Cardiac muscle cell (in vitro differentiated cells and primary cell): ENCODE measurements at regions not wholly inside any gene's neighbourhood (a gene's known extent, or its start where the extent isn't known, plus 50 kb on each side); places are given as distances from the start of the nearest gene placed in this dataset.
A peak's percentile ranks its signal among the peaks of the same experiment; 100 is the strongest.

Experiments
- DNase-seq, 2 donors: peaks; one replicate each; pipeline versions ENCODE4 v3.0.0 to v3.0.0-alpha.2; 2010 to 2017; ENCODE audit warnings: low read depth in 1 of 2, low spot score in 1 of 2
- H3K27ac ChIP-seq: fragments of 200-600 bp; sonication (generic); 2 replicates; pipeline ENCODE4 v1.5.1; 2016
- H3K27me3 ChIP-seq: fragments of 200-600 bp; sonication (generic); 2 replicates; pipeline ENCODE4 v1.6.0; 2016; ENCODE audit warnings: control low read depth
- H3K36me3 ChIP-seq: fragments of 200-600 bp; sonication (generic); 2 replicates; pipeline ENCODE4 v1.5.1; 2016; ENCODE audit warnings: control low read depth
- H3K4me1 ChIP-seq: fragments of 200-600 bp; sonication (generic); 2 replicates; pipeline ENCODE4 v1.8.1; 2017; ENCODE audit warnings: low read depth, mild to moderate bottlenecking, mixed run types
- H3K4me3 ChIP-seq: fragments of 200-600 bp; sonication (generic); 2 replicates; pipeline ENCODE4 v1.5.1; 2016; ENCODE audit warnings: mild to moderate bottlenecking
- H3K9me3 ChIP-seq: fragments of 200-600 bp; sonication (generic); 2 replicates; pipeline ENCODE4 v1.5.1; 2017; ENCODE audit warnings: low read depth, mild to moderate bottlenecking, control low read depth
- TF ChIP-seq, protein P1 (sequence below): IDR thresholded peaks from 2 replicates; pipeline ENCODE4 v1.5.1; 2012; ENCODE audit warnings: low read depth, mild to moderate bottlenecking, low read length

DNA sequence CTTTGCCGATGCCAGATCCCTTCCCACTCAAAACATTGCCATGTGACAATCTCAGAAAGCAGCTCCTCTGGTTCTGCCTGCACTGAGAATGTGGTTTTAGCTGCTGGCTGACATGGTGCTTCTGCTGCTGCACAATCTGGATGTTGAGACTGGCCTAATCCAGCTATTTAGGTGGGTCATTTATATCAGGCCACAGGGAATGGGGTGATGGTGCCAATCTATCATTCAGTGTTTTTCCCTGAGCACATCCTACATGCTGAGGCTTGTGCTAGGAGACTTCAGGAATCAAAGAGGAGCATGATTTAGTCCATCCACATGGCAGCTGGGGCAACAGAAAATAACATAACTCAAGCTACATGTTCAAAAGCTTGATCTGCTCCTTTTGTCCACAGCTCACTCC is 144.7 kb downstream of the CYRIA start:
- DNase-seq: no peak
- no peaks in the 10 kb centered on the region for H3K9me3 ChIP-seq
- H3K4me1 ChIP-seq: peaks cover 18% of the 10 kb centered on the region
- TF ChIP-seq, protein P1, sequence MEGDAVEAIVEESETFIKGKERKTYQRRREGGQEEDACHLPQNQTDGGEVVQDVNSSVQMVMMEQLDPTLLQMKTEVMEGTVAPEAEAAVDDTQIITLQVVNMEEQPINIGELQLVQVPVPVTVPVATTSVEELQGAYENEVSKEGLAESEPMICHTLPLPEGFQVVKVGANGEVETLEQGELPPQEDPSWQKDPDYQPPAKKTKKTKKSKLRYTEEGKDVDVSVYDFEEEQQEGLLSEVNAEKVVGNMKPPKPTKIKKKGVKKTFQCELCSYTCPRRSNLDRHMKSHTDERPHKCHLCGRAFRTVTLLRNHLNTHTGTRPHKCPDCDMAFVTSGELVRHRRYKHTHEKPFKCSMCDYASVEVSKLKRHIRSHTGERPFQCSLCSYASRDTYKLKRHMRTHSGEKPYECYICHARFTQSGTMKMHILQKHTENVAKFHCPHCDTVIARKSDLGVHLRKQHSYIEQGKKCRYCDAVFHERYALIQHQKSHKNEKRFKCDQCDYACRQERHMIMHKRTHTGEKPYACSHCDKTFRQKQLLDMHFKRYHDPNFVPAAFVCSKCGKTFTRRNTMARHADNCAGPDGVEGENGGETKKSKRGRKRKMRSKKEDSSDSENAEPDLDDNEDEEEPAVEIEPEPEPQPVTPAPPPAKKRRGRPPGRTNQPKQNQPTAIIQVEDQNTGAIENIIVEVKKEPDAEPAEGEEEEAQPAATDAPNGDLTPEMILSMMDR: no peak
- H3K27ac ChIP-seq: no peak overlapping the region
- no peaks in the 10 kb centered on the region for H3K27me3 ChIP-seq
- H3K4me3 ChIP-seq: no peak overlapping the region
- H3K36me3 ChIP-seq: no peaks in the 10 kb centered on the region

- DNase-seq: no peak
- no peaks in the 10 kb centered on the region for H3K9me3 ChIP-seq
- no peak overlapping the region for H3K27ac ChIP-seq
- H3K36me3 ChIP-seq: no peaks in the 10 kb centered on the region
- TF ChIP-seq, protein P1: no peak
- H3K4me3 ChIP-seq: no peak overlapping the region
- no peaks in the 10 kb centered on the region for H3K27me3 ChIP-seq
- H3K4me1 ChIP-seq: no peaks in the 10 kb centered on the region
Observed at GRCh38 chr2:16515696-16516095, 149.9 kb downstream of the CYRIA start.

- Histone ChIP-seq H3K27ac (no peak overlapping the region), H3K27me3 (peaks cover 4% of the 10 kb centered on the region), H3K4me1 (no peaks in the 10 kb centered on the region), H3K36me3 (no peaks in the 10 kb centered on the region), H3K9me3 (no peaks in the 10 kb centered on the region), H3K4me3 (no peak overlapping the region)
- TF ChIP-seq, protein P1: no peak
- DNase-seq: no peak
Observed at GRCh38 chr2:16513626-16514025, 152.0 kb downstream of the CYRIA start.

DNA sequence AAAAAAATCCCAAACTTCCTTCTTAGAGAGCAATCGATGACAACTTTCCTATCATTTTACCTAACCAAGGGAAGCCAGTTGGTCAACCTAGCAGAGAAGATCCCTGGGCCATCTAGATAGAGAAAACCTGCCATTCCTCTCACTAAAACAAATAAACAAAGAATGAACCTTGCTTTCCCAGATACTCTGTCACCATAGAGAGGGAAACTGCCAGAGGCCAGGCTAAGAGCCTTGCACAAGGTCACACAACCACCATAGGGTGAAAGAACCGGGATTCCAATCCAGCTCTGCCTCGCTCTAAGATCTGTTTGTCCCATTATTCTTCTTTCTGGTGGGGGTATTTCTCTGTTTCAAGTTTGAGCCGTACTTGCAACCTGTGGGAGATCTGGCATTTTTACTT is 154.6 kb downstream of the CYRIA start:
- Histone ChIP-seq H3K9me3 (no peaks in the 10 kb centered on the region), H3K4me1 (no peaks in the 10 kb centered on the region), H3K36me3 (no peaks in the 10 kb centered on the region), H3K27me3 (peaks cover 4% of the 10 kb centered on the region), H3K4me3 (no peak overlapping the region), H3K27ac (no peak overlapping the region)
- no peak for DNase-seq
- TF ChIP-seq, protein P1: no peak

DNA sequence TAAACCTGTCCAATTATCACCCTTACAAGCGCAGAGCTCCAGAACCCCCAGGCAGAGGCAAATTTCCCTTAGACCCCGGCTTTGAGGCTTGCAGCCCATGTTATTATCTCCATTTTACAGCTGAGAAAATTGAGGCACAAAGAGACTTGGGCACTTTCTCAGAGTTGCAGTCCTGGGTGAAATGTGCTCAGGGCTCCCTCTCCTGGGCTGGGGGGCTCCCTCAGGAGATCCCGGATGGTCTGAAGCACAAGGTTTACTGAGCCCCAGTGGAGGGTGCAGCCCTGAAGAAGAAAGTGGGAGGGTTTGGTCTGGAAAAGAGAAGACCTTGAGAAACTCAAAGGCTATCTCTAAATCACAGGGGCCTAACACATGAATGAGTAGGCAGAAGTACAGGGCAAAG is 156.6 kb downstream of the CYRIA start:
- H3K4me1 ChIP-seq: no peaks in the 10 kb centered on the region

GRCh38 chr2:16508490-16508851 is 157.2 kb downstream of the CYRIA start:
- H3K27ac ChIP-seq: no peak overlapping the region
- H3K27me3 ChIP-seq: peaks cover 4% of the 10 kb centered on the region
- H3K36me3 ChIP-seq: no peaks in the 10 kb centered on the region
- no peak for DNase-seq
- TF ChIP-seq, protein P1: no peak
- H3K9me3 ChIP-seq: no peaks in the 10 kb centered on the region
- peak overlapping the region; percentile 25 for H3K4me3 ChIP-seq
- H3K4me1 ChIP-seq: no peaks in the 10 kb centered on the region

More for the DNA sequence above, 156.6 kb downstream of the CYRIA start:
- TF ChIP-seq, protein P1: no peak
- Histone ChIP-seq H3K4me3 (no peak overlapping the region), H3K27me3 (peaks cover 4% of the 10 kb centered on the region), H3K9me3 (no peaks in the 10 kb centered on the region), H3K27ac (no peak overlapping the region), H3K36me3 (no peaks in the 10 kb centered on the region)
- DNase-seq: no peak
